ENCODE measurements at regions not wholly inside any gene's neighbourhood (a gene's known extent, or its start where the extent isn't known, plus 50 kb on each side); places are given as distances from the start of the nearest gene placed in this dataset.

- no peak for DNase-seq
- TF ChIP-seq CTCF (IDR thresholded peaks at IDR 0.05): no peak
- no peak for TF ChIP-seq POLR2A (IDR thresholded peaks at IDR 0.05)
- Histone ChIP-seq H3K4me1 (no peaks in the 10 kb centered on the region), H3K4me3 (no peak overlapping the region), H3K27ac (no peak overlapping the region), H3K36me3 (no peaks in the 10 kb centered on the region), H3K9me3 (no peaks in the 10 kb centered on the region), H3K27me3 (no peaks in the 10 kb centered on the region)
- intact Hi-C loops (cut with DNase I): no loop called here
Observed at GRCh38 chr3:96748139-96748538, 66.3 kb upstream of the EPHA6 start.

DNA sequence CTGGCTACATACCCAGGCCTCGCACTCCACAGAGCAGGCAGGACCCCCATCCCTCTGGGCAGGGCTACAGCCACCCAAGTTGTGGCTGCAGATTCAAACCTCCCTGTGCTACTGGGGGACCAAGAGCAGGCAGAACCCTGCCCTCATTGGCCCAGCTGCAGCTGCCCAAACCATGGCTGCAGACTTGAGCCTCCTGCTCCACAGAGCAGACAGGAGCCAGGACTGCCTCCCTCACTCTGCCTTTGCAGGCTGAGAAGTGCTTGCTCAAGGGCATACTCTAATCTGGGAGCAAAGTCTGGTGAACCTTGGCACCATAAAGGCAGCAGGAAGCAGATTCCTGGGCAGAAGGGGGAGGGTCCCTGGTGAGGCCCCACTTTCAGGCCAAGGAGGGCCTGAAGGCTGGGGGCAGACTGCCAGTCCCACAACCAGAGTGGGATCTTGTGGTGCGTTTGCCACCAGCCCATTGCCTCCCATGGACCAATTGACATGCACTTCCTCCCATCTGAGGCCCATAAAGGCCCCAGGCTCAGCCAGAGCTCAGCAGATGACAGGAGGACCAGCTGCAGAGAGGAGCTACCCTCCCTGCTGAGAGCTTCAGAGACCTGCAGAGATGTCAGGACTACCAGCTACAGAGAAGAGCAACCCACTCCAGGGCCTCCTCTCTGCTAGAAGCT lies 64.2 kb upstream of the EPHA6 start:
- DNase-seq: no peak
- H3K4me3 ChIP-seq: no peak overlapping the region
- H3K36me3 ChIP-seq: no peaks in the 10 kb centered on the region
- no CpG with 5 or more reads among the region's 2 CpGs for WGBS, 2 donors
- no peak overlapping the region for H3K27ac ChIP-seq
- intact Hi-C loops (cut with DNase I): no loop called here
- no peaks in the 10 kb centered on the region for H3K9me3 ChIP-seq
- no peak for TF ChIP-seq POLR2A (IDR thresholded peaks at IDR 0.05)
- TF ChIP-seq CTCF (IDR thresholded peaks at IDR 0.05): no peak
- no peaks in the 10 kb centered on the region for H3K27me3 ChIP-seq
- H3K4me1 ChIP-seq: no peaks in the 10 kb centered on the region

- Histone ChIP-seq H3K4me1 (no peaks in the 10 kb centered on the region), H3K9me3 (no peaks in the 10 kb centered on the region), H3K27ac (no peak overlapping the region), H3K4me3 (no peak overlapping the region), H3K27me3 (no peaks in the 10 kb centered on the region), H3K36me3 (no peaks in the 10 kb centered on the region)
- no peak for DNase-seq
- intact Hi-C loops (cut with DNase I): no loop called here
- WGBS, 2 donors: 61 to 80% methylated on average over 4 to 13 of the region's 13 CpGs
- TF ChIP-seq CTCF (IDR thresholded peaks at IDR 0.05): no peak
- TF ChIP-seq POLR2A (IDR thresholded peaks at IDR 0.05): no peak
Observed at GRCh38 chr3:96753124-96753523, 61.3 kb upstream of the EPHA6 start.

- Histone ChIP-seq H3K36me3 (no peaks in the 10 kb centered on the region), H3K4me3 (no peak overlapping the region), H3K27ac (no peak overlapping the region), H3K4me1 (no peaks in the 10 kb centered on the region), H3K27me3 (no peaks in the 10 kb centered on the region), H3K9me3 (no peaks in the 10 kb centered on the region)
- intact Hi-C loops (cut with DNase I): no loop called here
- 66 to 83% methylated on average over 4 to 5 of the region's 5 CpGs for WGBS, 2 donors
- TF ChIP-seq POLR2A (IDR thresholded peaks at IDR 0.05) (no peak), CTCF (IDR thresholded peaks at IDR 0.05) (no peak)
- no peak for DNase-seq
Observed at GRCh38 chr3:96754128-96754527, 60.3 kb upstream of the EPHA6 start.

- intact Hi-C loops (cut with DNase I): no loop called here
- TF ChIP-seq POLR2A (IDR thresholded peaks at IDR 0.05) (no peak), CTCF (IDR thresholded peaks at IDR 0.05) (no peak)
- no peak overlapping the region for H3K4me3 ChIP-seq
- WGBS, 2 donors: 52 to 57% methylated on average over 2 to 3 of the region's 4 CpGs
- H3K36me3 ChIP-seq: no peaks in the 10 kb centered on the region
- no peaks in the 10 kb centered on the region for H3K9me3 ChIP-seq
- H3K27ac ChIP-seq: no peak overlapping the region
- DNase-seq: no peak
- no peaks in the 10 kb centered on the region for H3K27me3 ChIP-seq
- no peaks in the 10 kb centered on the region for H3K4me1 ChIP-seq
Observed at GRCh38 chr3:96755519-96755918, 58.9 kb upstream of the EPHA6 start.

Data from esophagus squamous epithelium (tissue), 5 donors.